ENCODE measurements at regions not wholly inside any gene's neighbourhood (a gene's known extent, or its start where the extent isn't known, plus 50 kb on each side); places are given as distances from the start of the nearest gene placed in this dataset.
"Not testable (repeated sequence)": the region's sequence is repeated elsewhere in the genome, so short reads cannot be mapped to it uniquely, and the experiment has no call there.

DNA sequence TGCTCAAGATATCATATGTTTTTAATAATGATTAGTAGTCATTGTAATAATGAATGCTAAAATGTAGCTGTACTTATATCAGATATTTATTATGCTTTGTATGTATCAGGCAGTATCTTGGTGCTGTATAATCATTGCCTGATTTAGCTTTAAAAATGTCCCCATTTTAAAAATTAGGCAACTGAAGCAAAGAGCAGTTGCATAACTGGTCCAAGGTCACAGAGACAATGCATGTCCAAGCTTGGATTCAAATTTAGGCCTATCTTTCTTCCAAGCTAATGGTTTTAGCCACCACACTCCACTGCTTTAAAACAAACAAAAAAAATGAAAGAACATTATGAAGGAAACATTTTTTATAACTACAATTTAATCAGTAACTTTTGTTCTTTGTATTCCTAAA lies 725.8 kb upstream of the RAG2 start:
- DNase-seq (ENCODE audit: low read depth, low spot score) = no peak
- in situ Hi-C loops (cut with HindIII; ENCODE audit: low sequenced_read_pairs) = no loop called here
- TF ChIP-seq, protein P1, sequence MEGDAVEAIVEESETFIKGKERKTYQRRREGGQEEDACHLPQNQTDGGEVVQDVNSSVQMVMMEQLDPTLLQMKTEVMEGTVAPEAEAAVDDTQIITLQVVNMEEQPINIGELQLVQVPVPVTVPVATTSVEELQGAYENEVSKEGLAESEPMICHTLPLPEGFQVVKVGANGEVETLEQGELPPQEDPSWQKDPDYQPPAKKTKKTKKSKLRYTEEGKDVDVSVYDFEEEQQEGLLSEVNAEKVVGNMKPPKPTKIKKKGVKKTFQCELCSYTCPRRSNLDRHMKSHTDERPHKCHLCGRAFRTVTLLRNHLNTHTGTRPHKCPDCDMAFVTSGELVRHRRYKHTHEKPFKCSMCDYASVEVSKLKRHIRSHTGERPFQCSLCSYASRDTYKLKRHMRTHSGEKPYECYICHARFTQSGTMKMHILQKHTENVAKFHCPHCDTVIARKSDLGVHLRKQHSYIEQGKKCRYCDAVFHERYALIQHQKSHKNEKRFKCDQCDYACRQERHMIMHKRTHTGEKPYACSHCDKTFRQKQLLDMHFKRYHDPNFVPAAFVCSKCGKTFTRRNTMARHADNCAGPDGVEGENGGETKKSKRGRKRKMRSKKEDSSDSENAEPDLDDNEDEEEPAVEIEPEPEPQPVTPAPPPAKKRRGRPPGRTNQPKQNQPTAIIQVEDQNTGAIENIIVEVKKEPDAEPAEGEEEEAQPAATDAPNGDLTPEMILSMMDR (IDR thresholded peaks at IDR 0.05; ENCODE audit: low read depth, low read length) = no peak
- no peak overlapping the region for H3K4me3 ChIP-seq (ENCODE audit: low read depth, low read length)

DNA sequence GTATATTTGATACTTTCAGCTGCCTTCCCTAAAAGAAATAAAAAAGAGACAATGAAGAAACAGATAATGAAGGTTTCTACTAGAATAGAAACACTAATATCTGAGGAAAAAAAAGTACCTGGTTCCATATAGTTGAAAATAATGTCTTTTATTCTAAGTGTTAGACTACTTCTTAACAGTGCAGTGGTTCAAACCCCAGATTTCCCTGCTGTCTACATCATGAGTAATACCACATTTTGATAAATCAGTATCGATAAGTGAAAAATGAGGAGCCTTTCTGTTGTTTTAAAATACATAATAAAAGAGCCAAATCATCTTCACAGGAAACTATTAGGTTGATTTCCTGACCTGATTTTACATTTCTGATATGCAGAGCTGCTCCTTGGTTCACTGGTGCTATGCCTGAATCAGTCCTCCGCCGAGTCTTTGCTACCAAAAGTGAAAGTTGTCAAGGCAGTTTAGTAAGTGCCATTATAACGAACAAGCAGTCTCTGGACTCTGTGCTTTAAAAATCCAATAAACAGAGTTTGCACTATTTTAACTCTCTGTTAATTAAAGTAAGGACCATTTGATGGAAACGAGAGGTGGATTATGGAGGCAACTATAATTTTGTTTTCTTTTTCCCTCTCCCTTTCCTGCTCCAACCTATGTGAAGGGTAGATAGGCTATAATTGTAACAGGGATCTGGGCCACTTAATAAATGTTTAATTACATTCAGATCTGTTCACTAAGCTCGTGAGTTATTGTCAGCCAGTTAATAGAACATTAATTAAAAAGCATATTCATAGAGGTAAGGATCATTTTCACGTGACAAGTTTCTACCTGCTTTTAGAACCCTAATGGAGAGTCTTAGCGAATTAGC lies 724.5 kb upstream of the RAG2 start:
- no peak for DNase-seq (ENCODE audit: low read depth, low spot score)
- in situ Hi-C loops (cut with HindIII; ENCODE audit: low sequenced_read_pairs) = no loop called here
- TF ChIP-seq, protein P1 (IDR thresholded peaks at IDR 0.05; ENCODE audit: low read depth, low read length) = no peak

DNA sequence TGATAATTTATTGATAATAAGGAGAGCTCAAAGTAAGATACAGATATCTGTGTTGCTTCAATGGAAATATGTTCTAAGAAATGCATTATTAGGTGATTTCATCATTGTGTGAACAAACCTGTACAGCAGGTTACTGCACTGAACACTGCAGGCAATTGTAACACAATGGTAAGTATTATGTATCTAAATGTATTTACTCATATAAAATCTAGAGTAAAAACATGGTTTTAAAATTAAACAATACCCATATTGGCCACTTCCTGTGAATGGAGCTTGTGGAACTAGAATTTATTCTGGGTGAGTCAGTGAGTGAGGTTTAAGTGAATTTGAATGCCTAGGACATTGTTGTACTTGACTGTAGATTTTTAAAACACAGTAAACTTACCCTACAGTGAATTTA lies 722.9 kb upstream of the RAG2 start:
- DNase-seq (ENCODE audit: low read depth, low spot score) = peak; percentile 24
- in situ Hi-C loops (cut with HindIII; ENCODE audit: low sequenced_read_pairs) = no loop called here
- TF ChIP-seq, protein P1 (IDR thresholded peaks at IDR 0.05; ENCODE audit: low read depth, low read length) = no peak

More for the DNA sequence above, 724.5 kb upstream of the RAG2 start:
- no peak overlapping the region for H3K4me3 ChIP-seq (ENCODE audit: low read depth, low read length)

DNA sequence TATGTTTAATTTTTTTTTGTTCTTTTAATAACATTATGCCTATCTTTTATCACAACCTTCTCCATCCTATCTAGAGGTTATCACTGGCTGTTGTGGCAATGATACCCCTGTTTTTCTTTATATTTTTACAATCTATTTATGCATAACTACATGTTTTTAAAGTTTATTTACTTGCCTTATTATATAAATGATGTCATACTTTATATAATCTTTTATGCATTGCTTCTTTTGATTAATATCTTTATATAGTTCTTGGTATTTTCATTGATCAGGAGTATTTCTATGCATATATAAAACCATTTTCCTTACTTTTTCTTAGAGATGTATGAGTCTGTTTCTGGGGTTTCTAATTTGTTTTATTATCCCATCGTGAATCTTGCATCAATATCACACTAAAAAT lies 719.8 kb upstream of the RAG2 start:
- no peak for DNase-seq (ENCODE audit: low read depth, low spot score)
- in situ Hi-C loops (cut with HindIII; ENCODE audit: low sequenced_read_pairs) = no loop called here
- no peak overlapping the region for H3K4me3 ChIP-seq (ENCODE audit: low read depth, low read length)
- TF ChIP-seq, protein P1 (IDR thresholded peaks at IDR 0.05; ENCODE audit: low read depth, low read length) = no peak

More for the DNA sequence above, 722.9 kb upstream of the RAG2 start:
- H3K4me3 ChIP-seq (ENCODE audit: low read depth, low read length) = no peak overlapping the region

DNA sequence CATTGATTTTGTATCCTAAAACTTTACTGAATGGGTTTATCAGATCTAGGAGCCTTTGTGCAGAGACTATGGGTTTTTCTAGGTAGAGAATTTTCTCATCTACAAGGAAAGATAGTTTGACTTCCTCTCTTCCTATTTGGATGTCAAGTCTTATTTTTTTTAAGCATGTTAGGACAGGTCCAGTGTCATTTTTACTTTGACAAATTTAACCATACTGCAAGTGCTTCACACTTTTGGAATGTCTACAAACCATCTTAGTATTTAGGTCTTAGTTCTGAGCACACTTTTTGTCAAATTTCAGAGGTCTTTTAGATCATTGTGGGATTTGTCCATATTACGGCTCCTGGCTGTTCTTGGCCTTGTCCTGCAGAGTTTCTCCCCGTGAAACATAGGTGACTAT lies 715.2 kb upstream of the RAG2 start:
- in situ Hi-C loops (cut with HindIII; ENCODE audit: low sequenced_read_pairs) = no loop called here
- TF ChIP-seq, protein P1 (IDR thresholded peaks at IDR 0.05; ENCODE audit: low read depth, low read length) = no peak
- DNase-seq (ENCODE audit: low read depth, low spot score) = no peak
- no peak overlapping the region for H3K4me3 ChIP-seq (ENCODE audit: low read depth, low read length)

DNA sequence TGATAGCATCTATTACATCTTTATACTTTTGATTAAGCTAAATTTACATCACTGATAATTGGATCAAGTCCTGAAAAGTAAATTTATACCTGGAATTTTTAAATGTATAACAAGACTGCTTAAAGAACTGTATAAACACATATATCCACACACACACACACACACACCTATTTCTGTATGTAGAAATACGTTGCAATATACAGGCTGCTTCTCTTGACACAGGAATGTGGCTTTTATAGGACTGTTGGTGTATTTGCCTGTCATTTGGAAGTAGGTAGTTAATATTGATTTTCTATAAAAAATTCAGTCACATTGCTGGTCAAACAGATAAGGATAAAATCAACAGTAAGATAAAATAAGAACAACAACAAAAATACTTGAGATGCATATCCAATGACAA lies 708.5 kb upstream of the RAG2 start:
- TF ChIP-seq, protein P1 (IDR thresholded peaks at IDR 0.05; ENCODE audit: low read depth, low read length) = no peak
- no peak overlapping the region for H3K4me3 ChIP-seq (ENCODE audit: low read depth, low read length)
- in situ Hi-C loops (cut with HindIII; ENCODE audit: low sequenced_read_pairs) = no loop called here
- DNase-seq (ENCODE audit: low read depth, low spot score) = no peak

DNA sequence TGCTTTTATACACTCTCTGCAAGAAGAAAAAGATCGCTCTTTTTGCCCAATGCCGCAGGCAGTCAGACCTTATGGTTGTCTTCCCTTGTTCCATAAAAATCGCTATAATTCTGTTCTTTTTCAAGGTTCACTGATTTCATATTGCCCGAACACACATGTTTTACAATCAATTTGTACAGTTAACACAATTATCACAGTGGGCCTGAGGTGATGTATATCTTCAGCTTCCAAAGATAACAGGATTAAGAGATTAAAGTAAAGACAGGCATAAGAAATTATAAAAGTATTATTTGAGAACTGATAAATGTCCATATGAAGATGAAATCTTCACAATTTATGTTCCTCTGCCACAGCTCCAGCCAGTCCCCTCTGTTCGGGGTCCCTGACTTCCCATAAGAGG lies 703.4 kb upstream of the RAG2 start:
- in situ Hi-C loops (cut with HindIII; ENCODE audit: low sequenced_read_pairs); H3K4me3 ChIP-seq (ENCODE audit: low read depth, low read length); DNase-seq (ENCODE audit: low read depth, low spot score): not testable (repeated sequence)
